ENCODE measurements at regions not wholly inside any gene's neighbourhood (a gene's known extent, or its start where the extent isn't known, plus 50 kb on each side); places are given as distances from the start of the nearest gene placed in this dataset.

DNA sequence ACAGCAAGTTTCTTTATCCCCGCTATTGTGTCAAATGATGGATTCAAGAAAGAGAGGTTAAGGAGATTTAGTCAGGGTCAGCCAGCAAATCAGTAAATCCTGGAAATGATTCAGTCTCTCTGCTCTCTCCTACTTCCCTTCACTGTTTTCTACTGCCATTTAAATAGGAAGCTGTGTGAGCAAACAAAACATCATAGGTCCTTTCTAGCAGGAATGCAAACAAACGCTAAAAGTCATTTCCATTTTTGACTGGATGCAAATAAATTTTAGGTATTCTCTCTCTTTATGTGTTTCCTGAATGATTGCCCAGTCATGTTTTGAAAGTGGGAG is 299.4 kb upstream of the RORA start:
- no peak for TF ChIP-seq CTCF (IDR thresholded peaks at IDR 0.05; ENCODE audit: poor library complexity)
- no peak for TF ChIP-seq EZH2phosphoT487 (IDR thresholded peaks at IDR 0.05; ENCODE audit: low read depth, severe bottlenecking, unreplicated experiment)
